Stimulated activated naive B cell treated with anti-CD40 and anti-IgM and Interleukin-4, amounts not matched to agents 10 μg/mL and 1 μg/mL and 100 μg/mL, for 72 hours (primary cell): ENCODE measurements at regions not wholly inside any gene's neighbourhood (a gene's known extent, or its start where the extent isn't known, plus 50 kb on each side); places are given as distances from the start of the nearest gene placed in this dataset.

Experiments used
- ATAC-seq, 2 donors: fragments of 150-1000 bp; cut with Tn5 transposase; replicated peaks; 2 replicates each; pipeline ENCODE4 v1.10.0; 2021; ENCODE audit warnings: moderate library complexity in 1 of 2
- DNase-seq: peaks from one replicate; pipeline ENCODE4 v3.0.0; 2021
- H3K27ac Mint-ChIP-seq: one replicate; pipeline ENCODE4 v1.8.0; 2022; ENCODE audit warnings: mild to moderate bottlenecking, mixed read lengths
- H3K27me3 Mint-ChIP-seq, 2 donors: one replicate each; pipeline ENCODE4 v1.8.0; 2022; ENCODE audit warnings: mixed read lengths in 2 of 2
- H3K36me3 Mint-ChIP-seq, 2 donors: one replicate each; pipeline ENCODE4 v1.8.0; 2022; ENCODE audit warnings: mixed read lengths in 2 of 2, mild to moderate bottlenecking in 1 of 2
- H3K4me1 Mint-ChIP-seq, 2 donors: one replicate each; pipeline ENCODE4 v1.8.0; 2022; ENCODE audit warnings: mixed read lengths in 2 of 2, mild to moderate bottlenecking in 1 of 2
- H3K4me3 Mint-ChIP-seq, 2 donors: one replicate each; pipeline ENCODE4 v1.8.0; 2022; ENCODE audit warnings: mild to moderate bottlenecking in 2 of 2, mixed read lengths in 2 of 2, moderate library complexity in 1 of 2
- H3K9me3 Mint-ChIP-seq, 2 donors: one replicate each; pipeline ENCODE4 v1.8.0; 2022; ENCODE audit warnings: mixed read lengths in 2 of 2, mild to moderate bottlenecking in 1 of 2

DNA sequence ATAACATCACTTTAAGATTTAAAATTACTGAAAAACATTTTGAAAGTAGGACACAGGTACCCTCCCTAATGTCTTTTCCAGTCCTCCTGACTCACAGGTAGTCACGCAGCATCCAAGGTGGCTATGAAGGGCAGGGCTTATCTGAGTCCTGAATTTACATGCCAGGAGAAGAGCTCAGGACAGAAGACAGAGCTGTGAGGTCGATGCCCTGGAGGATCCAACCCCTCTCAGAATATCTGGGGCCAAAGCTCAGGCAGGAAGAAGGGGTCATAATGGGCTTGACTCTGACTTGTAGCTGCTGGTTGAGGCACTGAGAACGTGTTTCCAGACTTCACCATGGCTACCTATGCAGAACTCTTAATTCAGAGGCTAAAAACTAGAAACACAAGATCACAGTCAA is 177.5 kb downstream of the AASDH start:
- no peaks in the 10 kb centered on the region for H3K27me3 Mint-ChIP-seq
- no peak overlapping the region for H3K4me3 Mint-ChIP-seq
- ATAC-seq (no peak), DNase-seq (no peak)
- peaks cover 3 to 4% of the 10 kb centered on the region in 2 donors for H3K36me3 Mint-ChIP-seq
- peaks cover 7 to 11% of the 10 kb centered on the region in 2 donors for H3K9me3 Mint-ChIP-seq
- no peak overlapping the region for H3K27ac Mint-ChIP-seq
- no peaks in the 10 kb centered on the region for H3K4me1 Mint-ChIP-seq

DNA sequence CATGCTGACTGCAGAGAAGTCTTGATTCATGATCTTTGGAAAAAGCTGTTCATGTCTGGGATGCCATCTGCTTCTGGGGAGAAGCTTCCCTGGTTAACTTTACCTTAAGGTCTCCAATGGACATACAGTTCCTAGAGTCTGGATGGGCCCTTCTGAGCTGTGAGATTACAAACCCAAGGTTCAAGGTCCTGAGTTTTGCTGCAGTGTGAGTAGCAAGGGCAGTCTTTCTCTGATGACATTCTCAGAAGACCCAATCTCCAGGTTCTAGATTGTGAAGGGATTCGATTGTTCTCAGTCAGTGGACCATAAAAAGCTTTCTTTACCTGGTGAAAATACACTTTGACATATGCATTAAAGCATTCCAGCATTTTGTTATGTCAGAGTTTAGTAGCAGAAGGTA is 179.2 kb downstream of the AASDH start:
- ATAC-seq = no peak
- H3K27ac Mint-ChIP-seq = no peak overlapping the region
- H3K36me3 Mint-ChIP-seq = peaks cover 3 to 4% of the 10 kb centered on the region in 2 donors

DNA sequence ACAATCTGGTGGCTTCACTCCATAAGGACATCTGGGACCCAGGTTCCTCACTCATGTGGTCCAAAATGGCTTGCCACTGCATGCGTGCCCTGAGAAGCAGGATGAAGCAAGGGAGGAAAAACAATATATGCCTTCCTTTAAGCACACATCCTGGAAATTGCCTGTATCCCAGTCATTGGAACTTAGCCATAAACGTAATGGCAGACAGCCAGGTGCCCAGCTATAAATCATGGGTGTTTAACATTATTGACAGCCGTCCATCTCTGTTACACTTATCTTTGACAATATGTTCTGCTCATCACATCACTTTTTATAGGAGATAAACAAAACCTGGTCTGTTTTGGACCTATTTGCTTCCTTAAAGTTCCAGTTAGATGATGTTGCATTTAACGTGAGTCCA is 181.0 kb downstream of the AASDH start:
- DNase-seq (no peak), ATAC-seq (no peak)
- H3K27ac Mint-ChIP-seq = no peak overlapping the region
- H3K4me3 Mint-ChIP-seq = no peak overlapping the region
- H3K27me3 Mint-ChIP-seq = no peaks in the 10 kb centered on the region
- no peaks in the 10 kb centered on the region for H3K4me1 Mint-ChIP-seq
- H3K9me3 Mint-ChIP-seq = peaks cover 2 to 4% of the 10 kb centered on the region in 2 donors
- peaks cover 2% of the 10 kb centered on the region in 2 donors for H3K36me3 Mint-ChIP-seq

More for the DNA sequence above, 179.2 kb downstream of the AASDH start:
- Mint-ChIP-seq H3K27me3 (no peaks in the 10 kb centered on the region), H3K4me1 (no peaks in the 10 kb centered on the region), H3K9me3 (peaks cover 7 to 11% of the 10 kb centered on the region in 2 donors), H3K4me3 (no peak overlapping the region)
- no peak for DNase-seq

DNA sequence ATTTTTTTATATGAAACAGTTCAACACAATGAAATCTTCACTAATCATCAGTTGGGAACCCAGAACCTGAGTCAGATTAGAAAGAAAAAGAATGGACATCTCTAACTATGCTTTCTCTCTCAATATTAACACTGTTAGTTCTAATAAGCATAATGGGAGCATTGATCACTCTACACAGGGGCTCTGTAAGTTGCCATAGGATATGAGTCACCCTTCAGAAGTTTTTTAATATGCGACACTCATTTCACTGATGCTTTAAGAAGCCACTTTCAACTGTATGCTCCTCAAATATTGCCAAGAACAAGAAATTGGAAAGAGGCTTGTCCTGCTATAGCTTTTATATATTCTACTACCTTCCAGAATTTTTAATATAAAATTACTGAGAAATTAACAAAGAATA is 187.0 kb downstream of the AASDH start:
- Mint-ChIP-seq H3K27ac (no peak overlapping the region), H3K9me3 (no peaks in the 10 kb centered on the region), H3K4me3 (no peak overlapping the region), H3K36me3 (no peaks in the 10 kb centered on the region), H3K27me3 (no peaks in the 10 kb centered on the region), H3K4me1 (no peaks in the 10 kb centered on the region)
- no peak for DNase-seq
- ATAC-seq = no peak

DNA sequence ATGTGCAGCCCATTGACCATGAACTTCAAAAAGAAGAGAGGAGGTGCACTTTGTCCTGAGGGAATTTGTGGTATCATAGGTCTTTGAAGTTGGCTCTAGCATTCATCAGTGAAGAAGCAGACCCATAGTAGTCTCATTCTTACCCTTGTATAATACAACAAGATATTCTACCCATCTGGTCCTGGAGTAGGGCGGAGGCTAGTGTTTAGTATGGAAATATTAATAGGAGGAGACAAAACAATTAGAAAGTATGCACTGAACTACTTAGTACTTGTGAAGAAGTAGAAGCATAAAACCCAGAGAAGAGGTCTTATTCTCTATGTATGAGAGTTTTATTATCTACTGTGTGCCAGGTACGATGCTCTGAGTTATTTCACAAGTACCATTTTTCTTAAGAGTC is 189.0 kb downstream of the AASDH start:
- Mint-ChIP-seq H3K27ac (no peak overlapping the region), H3K36me3 (no peaks in the 10 kb centered on the region), H3K4me1 (no peaks in the 10 kb centered on the region), H3K4me3 (no peak overlapping the region), H3K27me3 (no peaks in the 10 kb centered on the region), H3K9me3 (no peaks in the 10 kb centered on the region)
- no peak for ATAC-seq
- DNase-seq = no peak

DNA sequence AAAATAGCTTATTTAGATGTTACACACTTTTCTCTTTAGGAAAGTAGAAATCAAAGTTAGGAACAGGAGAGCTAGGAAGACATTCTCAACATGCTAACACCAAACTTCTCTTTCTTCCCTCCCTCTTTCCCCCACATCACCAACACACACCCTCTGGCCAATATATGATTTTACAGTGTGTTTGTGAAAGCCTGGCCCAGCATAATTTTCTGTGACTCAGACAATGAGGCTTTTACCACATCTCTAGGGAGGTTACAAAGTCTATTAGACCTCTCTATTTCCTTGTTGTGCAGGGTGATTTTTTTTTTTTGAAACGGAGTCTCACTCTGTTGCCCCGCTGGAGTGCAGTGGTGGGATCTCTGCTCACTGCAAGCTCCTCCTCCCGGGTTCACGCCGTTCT is 189.9 kb downstream of the AASDH start:
- H3K27me3 Mint-ChIP-seq = no peaks in the 10 kb centered on the region
- ATAC-seq (no peak), DNase-seq (no peak)
- H3K4me1 Mint-ChIP-seq = no peaks in the 10 kb centered on the region
- H3K27ac Mint-ChIP-seq = no peak overlapping the region
- no peaks in the 10 kb centered on the region for H3K36me3 Mint-ChIP-seq
- H3K4me3 Mint-ChIP-seq = no peak overlapping the region
- peaks cover 0 to 1% of the 10 kb centered on the region in 2 donors for H3K9me3 Mint-ChIP-seq

DNA sequence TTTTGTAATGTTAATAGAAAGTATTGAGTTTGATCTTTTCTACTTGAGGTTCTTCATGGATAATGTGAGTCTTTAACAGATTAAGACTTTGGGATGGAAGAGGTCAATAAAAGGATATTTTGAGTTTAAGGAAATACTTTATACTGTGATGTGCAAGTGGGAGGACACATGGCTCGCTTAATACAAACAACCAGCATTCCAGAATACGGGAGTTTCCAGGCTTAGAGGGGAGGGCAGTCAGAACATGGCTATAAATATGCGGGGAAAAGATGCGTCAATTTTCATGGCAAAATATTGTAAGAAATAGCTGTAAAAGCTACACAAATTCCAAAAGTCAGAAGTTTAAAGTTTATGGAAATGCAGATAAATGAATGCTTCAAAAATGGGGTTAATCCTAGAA is 192.3 kb downstream of the AASDH start:
- H3K9me3 Mint-ChIP-seq = peaks cover 0 to 3% of the 10 kb centered on the region in 2 donors
- no peak for DNase-seq
- H3K4me3 Mint-ChIP-seq = no peak overlapping the region
- no peak for ATAC-seq
- no peak overlapping the region for H3K27ac Mint-ChIP-seq
- H3K27me3 Mint-ChIP-seq = no peaks in the 10 kb centered on the region
- H3K4me1 Mint-ChIP-seq = no peaks in the 10 kb centered on the region
- H3K36me3 Mint-ChIP-seq = peaks cover 0 to 5% of the 10 kb centered on the region in 2 donors

DNA sequence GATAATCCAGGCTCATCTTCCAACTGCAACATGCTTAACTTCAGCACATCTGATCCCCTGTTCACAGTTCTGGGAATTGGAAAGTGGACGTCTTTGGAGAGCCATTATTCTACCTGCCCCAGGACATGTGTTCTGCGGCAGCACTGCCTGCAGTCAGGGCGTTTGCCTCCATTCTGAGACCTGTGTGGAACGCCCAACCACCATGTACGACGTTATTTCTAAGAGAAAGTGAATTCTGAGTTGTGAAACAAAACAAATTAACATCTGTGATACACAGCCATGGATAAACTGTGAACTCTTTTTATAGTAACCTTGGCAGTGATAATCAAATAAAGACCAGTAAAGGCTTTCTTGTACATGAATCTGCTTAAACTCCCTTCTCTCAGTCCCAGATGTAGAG is 195.8 kb downstream of the AASDH start:
- H3K27ac Mint-ChIP-seq = no peak overlapping the region
- H3K27me3 Mint-ChIP-seq = no peaks in the 10 kb centered on the region
- H3K9me3 Mint-ChIP-seq = peaks cover 0 to 3% of the 10 kb centered on the region in 2 donors
- no peak for DNase-seq
- H3K36me3 Mint-ChIP-seq = peaks cover 0 to 5% of the 10 kb centered on the region in 2 donors
- H3K4me1 Mint-ChIP-seq = peaks cover 0 to 1% of the 10 kb centered on the region in 2 donors
- no peak for ATAC-seq
- no peak overlapping the region for H3K4me3 Mint-ChIP-seq

DNA sequence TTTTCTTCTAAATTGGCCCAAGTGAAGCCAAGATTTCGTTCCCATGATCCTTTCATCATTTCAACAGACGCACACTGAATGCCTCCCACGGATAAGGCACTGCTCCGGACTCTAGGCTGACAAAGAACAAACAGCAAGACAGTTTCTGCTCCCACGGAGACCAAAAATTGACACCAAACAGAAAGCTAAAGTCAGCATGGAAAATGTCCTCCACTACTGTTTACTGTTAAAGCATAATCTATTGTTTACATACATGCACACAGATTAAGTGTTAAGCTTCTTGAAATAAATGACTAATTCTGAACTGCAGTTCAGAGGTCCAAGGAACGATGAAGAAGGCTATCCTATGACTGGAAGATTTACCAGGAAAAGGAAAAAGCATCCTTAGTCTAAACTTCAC is 199.6 kb downstream of the AASDH start:
- Mint-ChIP-seq H3K4me1 (peaks cover 11 to 22% of the 10 kb centered on the region in 2 donors), H3K27ac (no peak overlapping the region), H3K9me3 (peaks cover 0 to 3% of the 10 kb centered on the region in 2 donors), H3K27me3 (no peaks in the 10 kb centered on the region), H3K4me3 (no peak overlapping the region), H3K36me3 (peaks cover 0 to 5% of the 10 kb centered on the region in 2 donors)
- ATAC-seq = no peak
- DNase-seq = no peak

DNA sequence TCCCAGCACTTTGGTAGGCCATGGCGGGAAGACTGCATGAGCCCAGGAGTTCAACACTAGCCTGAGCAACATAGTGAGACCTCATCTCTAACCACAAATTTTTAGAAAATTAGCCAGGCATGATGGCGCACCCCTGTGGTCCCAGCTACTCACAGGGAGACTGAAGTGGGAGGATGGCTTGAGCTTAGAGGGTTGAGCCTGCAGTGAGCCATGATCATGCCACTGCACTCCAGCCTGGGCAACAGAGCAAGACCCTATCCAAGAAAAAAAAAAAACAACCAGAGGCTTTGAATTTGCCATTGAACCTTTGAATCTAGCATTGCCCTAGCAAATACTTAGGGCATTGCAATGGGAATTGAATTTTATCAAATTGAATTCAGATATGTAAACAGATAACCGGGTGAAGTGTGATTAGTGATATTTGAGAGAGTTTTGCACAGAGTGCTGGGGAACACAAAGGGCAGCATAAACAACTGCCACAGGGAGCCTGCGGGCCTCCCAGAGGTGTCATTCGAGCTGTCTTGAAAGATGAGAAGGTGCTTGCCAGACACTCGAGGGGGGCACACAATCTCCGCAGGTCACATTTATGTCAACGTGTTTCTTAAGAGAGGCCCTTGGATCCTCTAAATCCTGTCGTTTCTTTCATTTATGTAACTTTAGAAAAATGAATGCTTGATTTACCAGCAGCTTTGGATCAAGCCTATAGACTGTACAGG is 200.3 kb downstream of the AASDH start:
- DNase-seq (no peak), ATAC-seq (no peak)
- Mint-ChIP-seq H3K4me3 (no peak overlapping the region), H3K9me3 (peaks cover 0 to 3% of the 10 kb centered on the region in 2 donors), H3K27ac (no peak overlapping the region), H3K4me1 (peaks cover 11 to 22% of the 10 kb centered on the region in 2 donors), H3K36me3 (peaks cover 0 to 5% of the 10 kb centered on the region in 2 donors), H3K27me3 (no peaks in the 10 kb centered on the region)

DNA sequence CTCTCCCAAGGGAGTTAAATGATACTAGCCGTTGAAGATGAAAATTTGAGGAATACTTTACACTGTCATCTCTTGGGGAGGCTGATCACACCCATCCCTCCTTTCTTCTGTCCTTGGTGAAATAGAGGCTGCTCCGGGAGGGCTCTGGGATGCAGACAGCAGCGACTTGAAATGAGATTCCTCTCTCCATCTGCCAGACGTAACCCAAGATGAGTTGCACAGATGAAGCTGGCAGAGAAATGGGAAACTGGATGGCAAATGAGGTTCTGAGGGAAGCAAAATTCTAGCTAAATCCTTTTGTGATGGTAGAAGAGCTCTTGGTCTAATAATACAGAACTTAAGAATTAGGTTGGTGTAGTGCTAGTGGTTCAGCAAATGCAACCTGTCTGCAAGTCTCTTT is 201.4 kb downstream of the AASDH start:
- Mint-ChIP-seq H3K4me3 (no peak overlapping the region), H3K4me1 (peaks cover 11 to 26% of the 10 kb centered on the region in 2 donors), H3K9me3 (peaks cover 0 to 2% of the 10 kb centered on the region in 2 donors), H3K36me3 (no peaks in the 10 kb centered on the region), H3K27ac (no peak overlapping the region), H3K27me3 (no peaks in the 10 kb centered on the region)
- DNase-seq (no peak), ATAC-seq (no peak)

DNA sequence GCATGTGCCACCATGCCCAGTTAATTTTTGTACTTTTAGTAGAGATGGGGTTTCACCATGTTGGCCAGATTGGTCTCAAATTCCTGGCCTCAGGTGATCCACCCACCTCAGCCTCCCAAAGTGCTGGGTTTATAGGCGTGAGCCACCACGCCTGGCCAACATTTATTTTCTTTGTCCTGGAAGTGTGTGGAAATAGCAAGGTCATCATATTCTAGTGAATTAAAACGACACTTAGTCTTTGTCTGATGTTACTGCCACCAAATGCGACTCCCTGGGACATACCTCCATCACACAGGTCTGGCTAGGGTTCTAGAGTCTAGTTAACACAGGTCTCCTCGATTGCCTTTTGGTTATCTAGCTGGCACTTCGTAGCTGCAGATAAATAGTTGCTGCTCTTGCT is 203.1 kb downstream of the AASDH start:
- Mint-ChIP-seq H3K36me3 (no peaks in the 10 kb centered on the region), H3K4me3 (no peak overlapping the region), H3K27ac (peak overlapping the region; percentile 83), H3K4me1 (peaks cover 11 to 28% of the 10 kb centered on the region in 2 donors), H3K9me3 (peaks cover 0 to 2% of the 10 kb centered on the region in 2 donors), H3K27me3 (no peaks in the 10 kb centered on the region)
- no peak for ATAC-seq
- DNase-seq = no peak

DNA sequence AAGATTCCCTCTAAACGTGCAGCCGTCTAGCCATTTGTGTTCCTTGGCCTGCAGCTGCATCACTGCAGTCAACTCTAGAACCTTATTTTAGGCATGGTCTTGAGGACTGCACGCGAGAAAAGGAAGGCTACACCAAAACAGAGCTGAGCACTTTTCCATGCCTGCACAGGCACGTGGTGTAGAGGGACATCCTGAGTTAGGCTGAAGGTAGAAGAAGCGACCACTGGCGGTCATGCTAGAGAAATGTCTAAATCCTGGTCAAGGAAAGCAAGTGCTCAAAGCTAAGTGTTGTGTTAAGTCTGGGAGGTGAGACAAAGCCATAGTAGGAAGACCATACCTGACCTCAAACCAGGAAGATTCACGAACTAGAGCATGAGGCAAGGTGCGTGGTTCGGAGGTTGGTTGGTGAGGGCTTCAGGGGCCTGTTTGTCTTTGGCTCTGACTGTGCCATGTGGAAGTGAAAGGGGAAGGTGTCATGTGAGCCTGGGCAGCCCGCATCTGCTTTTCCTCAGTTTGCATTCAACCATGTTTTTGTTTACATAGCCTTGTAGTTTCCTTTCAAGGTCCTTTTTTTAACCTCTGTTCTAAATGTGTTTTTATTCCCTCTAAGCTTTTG is 203.8 kb downstream of the AASDH start:
- H3K4me1 Mint-ChIP-seq = peaks cover 11 to 28% of the 10 kb centered on the region in 2 donors
- no peak overlapping the region for H3K4me3 Mint-ChIP-seq
- H3K27me3 Mint-ChIP-seq = no peaks in the 10 kb centered on the region
- peak; percentile 26 for DNase-seq
- peak overlapping the region; percentile 83 for H3K27ac Mint-ChIP-seq
- peaks cover 0 to 2% of the 10 kb centered on the region in 2 donors for H3K9me3 Mint-ChIP-seq
- no peaks in the 10 kb centered on the region for H3K36me3 Mint-ChIP-seq
- peak; percentile 96 to 97 for ATAC-seq

DNA sequence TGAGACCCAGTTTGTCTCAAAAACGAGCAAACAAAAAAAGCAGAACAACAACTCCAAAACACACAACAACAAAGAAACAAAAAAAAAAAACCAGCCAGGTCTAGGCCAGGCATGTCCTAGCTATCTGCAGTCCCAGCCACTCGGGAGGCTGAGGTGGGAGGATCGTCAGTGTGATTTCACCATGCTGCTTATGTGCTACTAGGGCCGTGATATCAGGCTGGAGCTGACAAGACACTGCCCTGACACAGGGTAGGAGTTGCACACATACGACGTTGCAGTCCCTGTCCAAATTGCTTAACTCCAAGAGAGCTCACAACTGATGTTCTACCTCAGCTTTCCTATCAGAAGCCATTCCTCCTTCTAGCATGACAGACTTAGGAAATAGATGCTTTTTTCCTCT is 204.9 kb downstream of the AASDH start:
- DNase-seq = no peak
- H3K27ac Mint-ChIP-seq = no peak overlapping the region
- ATAC-seq = no peak
- H3K36me3 Mint-ChIP-seq = no peaks in the 10 kb centered on the region
- H3K4me1 Mint-ChIP-seq = peaks cover 11 to 28% of the 10 kb centered on the region in 2 donors
- peaks cover 0 to under 1% of the 10 kb centered on the region in 2 donors for H3K27me3 Mint-ChIP-seq
- peaks cover 2 to 7% of the 10 kb centered on the region in 2 donors for H3K9me3 Mint-ChIP-seq
- H3K4me3 Mint-ChIP-seq = no peak overlapping the region
